ENCODE measurements at regions not wholly inside any gene's neighbourhood (a gene's known extent, or its start where the extent isn't known, plus 50 kb on each side); places are given as distances from the start of the nearest gene placed in this dataset.

GRCh38 chr2:236348976-236349375 is 84.8 kb upstream of the ASB18 start:
- H3K4me1 Mint-ChIP-seq, result peaks cover 5% of the 10 kb centered on the region
- TF ChIP-seq CTCF (IDR thresholded peaks at IDR 0.05; ENCODE audit: unreplicated experiment in 3 of 3), result no peak
- no peak overlapping the region for H3K27ac Mint-ChIP-seq
- H3K36me3 Mint-ChIP-seq (ENCODE audit: low read depth), result peaks cover 4% of the 10 kb centered on the region
- H3K27me3 Mint-ChIP-seq (ENCODE audit: low read depth), result peaks cover 30% of the 10 kb centered on the region
- no peaks in the 10 kb centered on the region for H3K9me3 Mint-ChIP-seq
- no peak overlapping the region for H3K4me3 Mint-ChIP-seq

GRCh38 chr2:236350426-236350825 is 86.2 kb upstream of the ASB18 start:
- peaks cover 4% of the 10 kb centered on the region for H3K36me3 Mint-ChIP-seq (ENCODE audit: low read depth)
- H3K9me3 Mint-ChIP-seq, result no peaks in the 10 kb centered on the region
- no peak for TF ChIP-seq CTCF (IDR thresholded peaks at IDR 0.05; ENCODE audit: unreplicated experiment in 3 of 3)
- H3K4me3 Mint-ChIP-seq, result no peak overlapping the region
- peaks cover 7% of the 10 kb centered on the region for H3K4me1 Mint-ChIP-seq
- H3K27ac Mint-ChIP-seq, result no peak overlapping the region
- H3K27me3 Mint-ChIP-seq (ENCODE audit: low read depth), result peaks cover 29% of the 10 kb centered on the region

- Mint-ChIP-seq H3K9me3 (no peaks in the 10 kb centered on the region), H3K27me3 (ENCODE audit: low read depth) (peaks cover 20% of the 10 kb centered on the region), H3K27ac (no peak overlapping the region), H3K36me3 (ENCODE audit: low read depth) (peaks cover 4% of the 10 kb centered on the region), H3K4me1 (peaks cover 9% of the 10 kb centered on the region), H3K4me3 (no peak overlapping the region)
- TF ChIP-seq CTCF (IDR thresholded peaks at IDR 0.05; ENCODE audit: unreplicated experiment in 3 of 3), result no peak
These were observed 87.8 kb upstream of the ASB18 start for GRCh38 chr2:236351966-236352525.

- TF ChIP-seq CTCF (IDR thresholded peaks at IDR 0.05; ENCODE audit: unreplicated experiment in 3 of 3), result peak; percentile 92 to 96 (median 93)
- H3K27me3 Mint-ChIP-seq (ENCODE audit: low read depth), result peaks cover 18% of the 10 kb centered on the region
- no peaks in the 10 kb centered on the region for H3K9me3 Mint-ChIP-seq
- H3K4me1 Mint-ChIP-seq, result peaks cover 9% of the 10 kb centered on the region
- peak overlapping the region in 2 of 3 experiments; percentile 13 to 58 for H3K27ac Mint-ChIP-seq
- H3K36me3 Mint-ChIP-seq (ENCODE audit: low read depth), result peaks cover 4% of the 10 kb centered on the region
- no peak overlapping the region for H3K4me3 Mint-ChIP-seq
These were observed 88.8 kb upstream of the ASB18 start for GRCh38 chr2:236352761-236353593.

GRCh38 chr2:236353594-236353942 is 89.4 kb upstream of the ASB18 start:
- no peaks in the 10 kb centered on the region for H3K9me3 Mint-ChIP-seq
- no peak for TF ChIP-seq CTCF (IDR thresholded peaks at IDR 0.05; ENCODE audit: unreplicated experiment in 3 of 3)
- peaks cover 13% of the 10 kb centered on the region for H3K27me3 Mint-ChIP-seq (ENCODE audit: low read depth)
- H3K4me3 Mint-ChIP-seq, result no peak overlapping the region
- peaks cover 9% of the 10 kb centered on the region for H3K4me1 Mint-ChIP-seq
- peaks cover 4% of the 10 kb centered on the region for H3K36me3 Mint-ChIP-seq (ENCODE audit: low read depth)
- H3K27ac Mint-ChIP-seq, result no peak overlapping the region
